Lower lobe of right lung (tissue), 2 donors: ENCODE measurements at regions not wholly inside any gene's neighbourhood (a gene's known extent, or its start where the extent isn't known, plus 50 kb on each side); places are given as distances from the start of the nearest gene placed in this dataset.

Experiments
- ATAC-seq, 2 donors: fragments of 200-7000 bp; cut with Tn5 transposase; one replicate each; pipeline ENCODE4 v1.9.1; 2020 to 2022; ENCODE audit warnings: mild to moderate bottlenecking in 2 of 2, moderate library complexity in 2 of 2
- DNase-seq: peaks from one replicate; pipeline ENCODE4 v3.0.0-alpha.2; 2020
- H3K27ac ChIP-seq: fragments of 200-600 bp; one replicate; pipeline ENCODE4 v1.8.0; 2022
- H3K27me3 ChIP-seq: fragments of 200-600 bp; one replicate; pipeline ENCODE4 v1.8.0; 2022; ENCODE audit warnings: low read depth
- H3K36me3 ChIP-seq: fragments of 200-600 bp; one replicate; pipeline ENCODE4 v1.8.0; 2022; ENCODE audit warnings: mild to moderate bottlenecking
- H3K4me1 ChIP-seq: fragments of 200-600 bp; one replicate; pipeline ENCODE4 v1.8.0; 2022
- H3K4me3 ChIP-seq: fragments of 200-600 bp; one replicate; pipeline ENCODE4 v1.8.0; 2022; ENCODE audit warnings: mild to moderate bottlenecking
- H3K9me3 ChIP-seq: fragments of 200-600 bp; one replicate; pipeline ENCODE4 v1.8.0; 2022
- CTCF ChIP-seq: fragments of 200-600 bp; IDR thresholded peaks from one replicate; pipeline ENCODE4 v1.8.0; 2022; ENCODE audit warnings: antibody characterized with exemption, mild to moderate bottlenecking
- intact Hi-C: fragments of 100-400 bp; cut with DNase I; formaldehyde crosslinking; loops from one replicate; pipeline ENCODE4 v1.11.0; 2022
- donor health status: DM: no; HTN: yes; CAD: no; lungs with severe emphysema.

- Histone ChIP-seq H3K4me3 (no peak overlapping the region), H3K27me3 (no peaks in the 10 kb centered on the region), H3K27ac (no peak overlapping the region), H3K4me1 (no peaks in the 10 kb centered on the region), H3K36me3 (no peaks in the 10 kb centered on the region), H3K9me3 (no peaks in the 10 kb centered on the region)
- no peak for TF ChIP-seq CTCF
- DNase-seq (no peak), ATAC-seq (no peak)
- intact Hi-C loops, result no loop called here
These were observed 1672.9 kb downstream of the REEP3 start for GRCh38 chr10:65194126-65194525.

DNA sequence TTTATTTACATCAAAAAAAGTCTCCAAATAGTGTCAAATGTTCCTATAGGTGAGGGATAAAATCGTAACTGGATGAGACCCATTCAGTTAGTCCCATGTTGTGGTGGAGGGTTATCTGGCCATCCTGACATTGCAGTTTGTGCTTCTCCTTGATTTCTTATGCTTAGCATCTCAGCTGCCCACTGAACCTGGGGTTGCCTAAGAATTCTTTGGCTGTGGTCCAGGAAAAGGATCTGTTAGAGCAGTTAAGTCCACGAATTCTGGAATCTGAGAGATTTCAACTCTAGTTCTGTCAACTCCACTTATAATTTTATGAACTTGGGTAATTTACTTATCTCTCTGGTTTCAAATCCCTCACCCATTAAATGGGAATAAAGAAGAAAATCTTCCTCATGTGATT is 1673.4 kb downstream of the REEP3 start:
- intact Hi-C loops, result no loop called here
- Histone ChIP-seq H3K4me3 (no peak overlapping the region), H3K27ac (no peak overlapping the region), H3K27me3 (no peaks in the 10 kb centered on the region), H3K9me3 (no peaks in the 10 kb centered on the region), H3K36me3 (no peaks in the 10 kb centered on the region), H3K4me1 (no peaks in the 10 kb centered on the region)
- no peak for ATAC-seq
- no peak for DNase-seq
- no peak for TF ChIP-seq CTCF

DNA sequence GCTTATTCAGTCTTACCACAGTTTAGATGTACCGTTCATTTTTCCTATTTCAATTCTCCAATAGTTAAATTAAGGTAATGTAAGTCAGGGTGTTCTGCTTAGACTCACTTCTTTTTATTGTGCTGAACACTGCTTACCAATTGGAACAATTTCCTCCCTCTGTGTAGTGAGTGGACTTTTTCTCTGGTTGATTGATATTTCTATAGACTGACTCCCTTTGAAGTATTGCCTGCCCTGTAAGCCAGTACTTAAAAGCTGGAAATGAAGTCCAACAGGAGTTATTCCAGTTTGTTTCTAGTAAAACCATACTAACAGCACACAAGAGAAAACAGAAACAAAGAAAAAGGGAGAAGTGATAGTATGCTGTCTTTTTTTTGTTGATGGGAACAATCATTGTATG is 1674.9 kb downstream of the REEP3 start:
- no peaks in the 10 kb centered on the region for H3K4me1 ChIP-seq
- H3K27me3 ChIP-seq, result no peaks in the 10 kb centered on the region
- ATAC-seq, result no peak
- intact Hi-C loops, result no loop called here
- H3K27ac ChIP-seq, result no peak overlapping the region
- DNase-seq, result no peak
- no peaks in the 10 kb centered on the region for H3K36me3 ChIP-seq
- no peaks in the 10 kb centered on the region for H3K9me3 ChIP-seq
- TF ChIP-seq CTCF, result no peak
- no peak overlapping the region for H3K4me3 ChIP-seq

GRCh38 chr10:65197935-65198334 is 1676.7 kb downstream of the REEP3 start:
- intact Hi-C loops, result no loop called here
- TF ChIP-seq CTCF, result no peak

GRCh38 chr10:65201491-65201890 is 1680.3 kb downstream of the REEP3 start:
- intact Hi-C loops, result no loop called here
- no peak for TF ChIP-seq CTCF

More at GRCh38 chr10:65197935-65198334, 1676.7 kb downstream of the REEP3 start:
- no peak overlapping the region for H3K4me3 ChIP-seq
- no peaks in the 10 kb centered on the region for H3K4me1 ChIP-seq
- DNase-seq (no peak), ATAC-seq (no peak)
- H3K27me3 ChIP-seq, result no peaks in the 10 kb centered on the region
- no peak overlapping the region for H3K27ac ChIP-seq
- H3K9me3 ChIP-seq, result no peaks in the 10 kb centered on the region
- H3K36me3 ChIP-seq, result no peaks in the 10 kb centered on the region

GRCh38 chr10:65204999-65205398 is 1683.8 kb downstream of the REEP3 start:
- Histone ChIP-seq H3K9me3 (no peaks in the 10 kb centered on the region), H3K36me3 (no peaks in the 10 kb centered on the region), H3K4me1 (no peaks in the 10 kb centered on the region), H3K27ac (no peak overlapping the region), H3K4me3 (no peak overlapping the region), H3K27me3 (no peaks in the 10 kb centered on the region)
- intact Hi-C loops, result no loop called here
- TF ChIP-seq CTCF, result no peak
- ATAC-seq (no peak), DNase-seq (no peak)

More at GRCh38 chr10:65201491-65201890, 1680.3 kb downstream of the REEP3 start:
- H3K9me3 ChIP-seq, result no peaks in the 10 kb centered on the region
- H3K27me3 ChIP-seq, result no peaks in the 10 kb centered on the region
- H3K36me3 ChIP-seq, result no peaks in the 10 kb centered on the region
- H3K4me3 ChIP-seq, result no peak overlapping the region
- H3K4me1 ChIP-seq, result no peaks in the 10 kb centered on the region
- no peak for DNase-seq
- no peak overlapping the region for H3K27ac ChIP-seq
- no peak for ATAC-seq
